ENCODE measurements at regions not wholly inside any gene's neighbourhood (a gene's known extent, or its start where the extent isn't known, plus 50 kb on each side); places are given as distances from the start of the nearest gene placed in this dataset.
"Not testable (repeated sequence)": the region's sequence is repeated elsewhere in the genome, so short reads cannot be mapped to it uniquely, and the experiment has no call there.

DNA sequence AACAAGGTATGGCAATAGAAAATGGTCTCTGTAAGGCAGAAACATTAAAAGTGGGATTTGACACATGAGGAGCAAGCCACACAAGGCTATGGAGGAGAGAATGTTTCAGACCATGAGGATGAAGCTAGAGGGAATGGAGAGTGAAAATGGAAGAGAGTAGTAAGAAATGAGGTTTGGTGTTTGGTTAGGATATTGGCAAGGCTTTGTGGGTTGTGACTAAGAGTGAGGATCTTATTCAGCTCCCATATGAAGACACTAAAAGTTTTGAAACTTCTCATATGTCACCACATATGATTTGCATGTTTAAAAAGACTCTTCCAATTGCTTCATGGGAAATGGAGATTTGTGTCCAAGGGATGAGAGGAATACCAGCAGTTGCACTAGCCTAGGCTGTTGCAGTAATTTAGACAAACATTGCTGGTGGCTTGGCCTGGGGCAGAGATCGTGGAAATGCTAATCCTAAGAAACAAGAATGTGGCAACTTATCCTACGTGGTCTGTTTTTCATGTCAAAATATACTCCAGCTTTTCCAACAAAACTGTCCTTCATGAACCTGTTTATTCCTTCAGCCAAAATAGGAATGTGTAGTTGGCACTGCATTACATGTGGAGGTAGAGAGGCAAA is 749.0 kb downstream of the PDCD6IP start:
- no peak for DNase-seq

- DNase-seq, result no peak
Measured at GRCh38 chr3:34567266-34567665, 768.8 kb downstream of the PDCD6IP start.

GRCh38 chr3:34568766-34569165 is 770.3 kb downstream of the PDCD6IP start:
- no peak for DNase-seq

DNA sequence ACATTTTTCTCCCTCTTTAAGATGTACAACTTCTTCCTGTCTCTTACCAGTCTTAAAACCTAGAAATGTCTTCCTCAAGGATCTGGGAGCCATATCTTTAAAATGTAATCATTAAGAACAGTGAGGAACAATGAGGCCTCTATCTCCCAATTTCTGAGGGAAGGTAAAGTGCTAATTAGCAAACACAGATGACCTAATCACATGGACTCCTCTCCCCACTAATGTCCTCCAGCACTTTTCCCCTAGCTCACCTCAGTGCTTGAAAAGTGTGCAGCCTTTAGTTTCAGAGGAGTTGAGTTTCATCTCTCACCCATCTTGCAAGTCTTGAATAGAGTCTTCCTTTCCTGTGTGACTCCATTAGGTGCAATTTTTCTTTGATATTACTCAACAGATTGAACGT is 771.0 kb downstream of the PDCD6IP start:
- DNase-seq, result no peak

GRCh38 chr3:34570916-34571705 is 772.7 kb downstream of the PDCD6IP start:
- DNase-seq, result no peak

- no peak for DNase-seq
Measured at GRCh38 chr3:34571714-34572113, 773.3 kb downstream of the PDCD6IP start.

DNA sequence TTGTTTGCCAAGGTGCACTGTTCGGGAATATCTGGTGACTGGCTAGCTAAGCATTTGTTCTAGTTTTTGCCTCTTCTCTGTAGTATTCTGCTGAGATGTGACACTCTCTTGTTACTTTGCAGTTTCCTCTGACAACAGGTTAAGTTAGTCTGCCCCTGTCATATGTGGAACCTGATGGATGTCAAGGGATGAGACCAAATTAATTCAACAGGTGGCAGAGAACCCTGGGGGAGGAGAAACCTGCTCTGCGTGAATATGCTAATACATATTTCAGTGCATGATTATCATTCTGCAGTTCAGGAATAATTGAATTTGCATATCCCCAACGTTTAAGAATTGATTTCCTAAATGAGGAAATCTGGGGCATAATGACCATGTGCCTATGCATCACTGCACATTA is 777.3 kb downstream of the PDCD6IP start:
- no peak for DNase-seq

GRCh38 chr3:34582055-34582454 is 783.6 kb downstream of the PDCD6IP start:
- peak; percentile 0 for DNase-seq

- no peak for DNase-seq
Measured at GRCh38 chr3:34583451-34583850, 785.0 kb downstream of the PDCD6IP start.

GRCh38 chr3:34584971-34585370 is 786.5 kb downstream of the PDCD6IP start:
- DNase-seq, result no peak

DNA sequence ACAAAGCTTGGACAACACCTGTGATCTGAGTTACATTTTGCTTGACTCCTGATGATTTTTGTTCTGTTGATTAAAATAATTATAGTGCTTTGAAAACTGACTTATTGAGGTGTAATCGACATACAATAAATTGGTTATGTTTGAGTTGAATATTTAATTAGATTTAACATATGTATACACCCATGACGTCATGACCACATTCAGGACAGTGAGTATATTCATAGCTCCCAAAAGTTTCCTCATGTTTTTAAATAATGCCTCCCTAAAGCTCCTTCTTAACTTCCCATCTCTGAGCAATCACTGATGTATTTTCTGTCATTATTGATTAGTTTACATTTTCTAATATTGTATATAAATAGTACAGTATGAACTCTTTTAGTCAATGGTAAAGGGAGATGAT is 801.2 kb downstream of the PDCD6IP start:
- DNase-seq, result no peak

- no peak for DNase-seq
Measured at GRCh38 chr3:34619990-34620389, 821.6 kb downstream of the PDCD6IP start.

DNA sequence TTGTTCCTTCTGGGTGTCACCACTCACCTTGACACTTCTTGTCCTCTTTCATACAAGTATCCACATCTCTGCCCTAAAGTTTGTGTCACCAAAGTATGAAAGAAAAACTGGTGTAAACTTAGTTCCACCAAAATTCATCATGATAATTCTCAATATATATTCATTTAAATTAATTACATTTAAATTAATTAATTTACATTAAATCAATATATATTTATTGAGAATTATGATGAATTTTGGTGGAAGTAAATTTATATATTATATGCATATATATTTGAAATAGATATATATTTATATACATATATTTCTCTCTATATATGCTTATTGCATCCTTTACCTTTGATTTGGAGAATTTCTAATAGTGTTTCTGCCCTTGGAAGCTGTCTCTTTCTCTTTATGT is 828.3 kb downstream of the PDCD6IP start:
- DNase-seq, result no peak

DNA sequence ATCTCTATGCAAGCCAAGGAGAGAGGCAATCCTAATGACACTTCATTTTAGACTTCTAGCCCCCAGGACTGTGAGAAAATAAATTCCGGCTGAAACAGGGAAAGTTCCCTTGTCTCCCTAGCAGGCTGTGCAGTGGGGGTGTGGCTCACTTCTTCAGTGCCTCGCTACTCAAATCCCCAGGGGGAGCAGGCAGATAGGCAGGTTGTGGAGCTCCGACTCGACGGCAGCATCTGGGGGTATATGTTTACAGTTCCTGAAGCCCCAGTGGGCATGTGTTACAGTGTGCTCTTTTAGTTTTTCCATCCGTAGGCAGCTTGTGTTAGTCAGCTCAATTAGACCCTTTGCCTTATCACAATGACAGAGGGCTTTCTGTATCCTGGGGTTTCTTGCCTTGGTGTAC is 836.5 kb downstream of the PDCD6IP start:
- DNase-seq, result no peak

DNA sequence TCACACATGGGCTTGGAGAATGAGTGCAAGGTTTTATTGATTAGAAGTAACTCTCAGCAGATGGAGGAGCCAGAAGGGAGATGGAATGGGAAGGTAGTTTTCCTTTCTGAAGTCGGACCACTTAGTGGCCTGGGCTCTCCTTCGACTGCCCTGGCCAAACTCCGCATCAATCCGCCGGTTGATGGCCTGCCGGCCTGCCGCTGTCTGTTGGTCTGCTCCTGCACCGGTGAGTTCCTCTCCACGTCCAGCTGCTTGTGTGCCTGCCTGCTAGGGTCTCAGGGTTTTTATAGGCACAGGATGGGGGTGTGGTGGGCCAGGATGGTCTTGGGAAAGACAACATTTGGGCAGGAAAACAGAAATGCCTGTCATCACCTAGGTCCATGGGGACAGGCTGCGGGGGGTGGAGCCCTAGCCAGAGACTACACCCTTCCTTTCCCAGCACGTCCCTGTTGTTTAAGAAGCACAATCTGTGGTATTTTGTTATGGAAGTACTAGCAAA is 837.0 kb downstream of the PDCD6IP start:
- DNase-seq, result no peak

GRCh38 chr3:34646911-34647460 is 848.6 kb downstream of the PDCD6IP start:
- DNase-seq, result peak; percentile 22

DNA sequence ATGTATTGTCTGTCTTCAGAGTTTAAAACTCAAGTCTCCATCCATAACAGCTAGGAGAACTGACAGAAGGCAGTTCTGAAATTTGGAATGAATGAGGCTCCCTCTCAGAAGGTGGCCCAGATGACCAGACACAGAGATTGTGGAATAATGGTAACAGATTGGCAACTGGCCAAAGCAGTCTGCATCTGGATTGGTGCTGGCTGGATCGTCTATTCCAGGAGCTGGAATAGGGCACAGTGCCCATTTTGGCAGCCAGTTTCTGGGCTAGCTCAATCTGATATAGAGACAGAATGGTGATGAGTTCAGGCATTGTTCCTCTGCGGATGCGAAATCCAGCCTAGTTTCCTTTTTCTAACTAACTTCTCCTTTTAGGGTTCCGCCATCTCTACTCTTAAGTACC is 851.7 kb downstream of the PDCD6IP start:
- no peak for DNase-seq

DNA sequence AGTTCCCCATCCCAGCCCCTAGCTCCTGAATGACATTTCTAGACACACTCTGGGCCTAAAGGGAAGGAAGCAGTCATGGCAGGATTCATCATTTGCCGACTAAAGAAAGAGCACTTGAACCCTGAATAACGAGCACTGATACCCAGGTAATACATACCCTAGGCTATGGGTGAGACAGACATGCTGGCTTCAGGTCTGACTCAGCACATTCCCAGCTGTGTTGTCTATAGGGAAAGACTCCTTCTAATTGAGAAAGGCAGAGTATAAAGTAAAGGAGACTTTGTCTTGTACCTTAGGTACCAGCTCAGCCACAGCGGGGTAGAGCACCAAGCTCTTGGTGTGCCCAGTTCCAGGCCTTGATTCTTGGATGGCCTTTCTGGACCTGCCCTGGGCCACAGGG is 870.5 kb downstream of the PDCD6IP start:
- DNase-seq, result no peak

DNA sequence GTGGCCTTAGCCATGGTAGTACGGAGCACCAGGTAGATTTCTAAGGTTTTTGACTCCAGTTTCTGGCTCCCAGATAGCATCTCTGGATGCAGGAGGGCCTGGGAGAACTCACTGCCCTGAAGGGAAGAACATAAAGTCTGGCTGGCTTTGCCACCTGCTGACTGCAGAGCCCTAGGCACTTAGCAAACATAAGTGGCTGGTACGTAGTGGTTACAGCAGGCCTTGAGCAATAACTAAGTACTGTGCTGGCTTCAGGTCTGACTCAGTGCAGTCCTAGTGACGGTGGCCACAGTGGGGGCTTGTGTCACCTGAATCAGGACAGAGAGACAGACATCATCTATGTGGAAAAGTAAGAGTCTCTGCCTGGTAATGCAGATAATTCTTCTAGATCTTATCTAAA is 871.1 kb downstream of the PDCD6IP start:
- DNase-seq, result no peak

GRCh38 chr3:34675383-34676120 is 877.1 kb downstream of the PDCD6IP start:
- peak; percentile 61 for DNase-seq

DNA sequence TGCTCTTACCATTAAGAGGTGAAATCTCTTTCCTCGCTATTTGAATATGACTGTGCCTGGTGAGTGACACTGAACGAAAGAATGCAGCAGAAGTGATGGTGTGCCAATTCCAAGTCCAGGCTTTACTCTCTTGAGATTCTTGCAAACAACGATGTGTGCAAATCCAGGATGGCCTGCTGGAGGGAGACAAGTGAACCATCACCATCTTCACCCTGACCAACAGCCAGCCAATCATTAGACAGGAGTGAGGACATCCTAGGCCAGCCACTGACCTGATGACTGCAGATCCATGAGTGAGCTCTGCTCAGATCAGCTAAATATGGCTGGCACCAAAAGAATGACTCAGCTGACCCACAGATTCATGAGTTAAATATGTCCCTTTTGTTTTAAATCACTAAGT is 878.0 kb downstream of the PDCD6IP start:
- peak; percentile 62 for DNase-seq

DNA sequence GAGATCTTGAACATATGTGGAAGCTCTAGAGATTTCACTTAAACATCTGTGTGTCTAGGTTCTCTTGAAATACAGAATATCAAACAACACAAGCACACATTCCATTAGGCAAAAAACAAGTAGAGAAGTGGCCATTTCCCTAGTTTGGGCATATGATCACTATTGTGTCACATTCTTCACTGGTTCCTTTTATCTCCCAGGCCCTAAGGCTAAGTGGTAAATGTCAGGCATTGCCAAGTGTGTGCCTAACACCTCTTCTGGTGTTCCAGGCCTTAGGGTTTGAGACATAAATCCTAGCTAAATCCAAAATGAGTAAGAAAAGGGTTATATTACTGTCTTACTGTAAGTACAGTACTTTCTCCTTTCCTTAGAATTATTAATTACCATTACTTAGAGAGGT is 880.1 kb downstream of the PDCD6IP start:
- DNase-seq, result no peak

DNA sequence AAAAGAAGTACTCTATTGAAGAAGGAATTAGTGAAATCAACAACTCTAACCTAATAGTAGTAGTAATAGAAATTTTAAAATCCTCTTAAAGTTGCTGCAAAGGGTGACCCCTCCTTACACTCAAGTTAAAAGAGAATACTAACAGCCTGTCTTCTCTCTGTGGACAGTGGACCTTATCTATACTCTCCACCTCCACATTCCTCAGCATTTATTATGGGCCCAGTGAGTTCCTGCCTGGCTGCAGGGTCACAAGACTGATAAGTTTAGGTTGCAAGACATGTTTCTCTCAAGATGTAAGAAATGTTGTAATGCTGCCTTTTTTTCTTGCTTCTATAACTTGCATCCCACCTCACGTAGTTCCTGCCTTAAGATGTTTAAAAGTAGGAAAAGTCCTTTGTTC is 880.6 kb downstream of the PDCD6IP start:
- not testable (repeated sequence) for DNase-seq

- peak; percentile 55 for DNase-seq
Measured at GRCh38 chr3:34683851-34684250, 885.4 kb downstream of the PDCD6IP start.

All from fibroblast of skin of right biceps (primary cell).